Stimulated activated CD8-positive, alpha-beta memory T cell treated with anti-CD3 and anti-CD28 coated beads, Interleukin-7, amount 100 ng/mL, for 48 hours (primary cell): ENCODE measurements at regions not wholly inside any gene's neighbourhood (a gene's known extent, or its start where the extent isn't known, plus 50 kb on each side); places are given as distances from the start of the nearest gene placed in this dataset.
"Not testable (repeated sequence)": the region's sequence is repeated elsewhere in the genome, so short reads cannot be mapped to it uniquely, and the experiment has no call there.

Experiments
- DNase-seq, 2 donors: peaks; one replicate each; pipeline ENCODE4 v3.0.0-alpha.2; 2020; ENCODE audit warnings: low read depth in 1 of 2; ENCODE audit errors: extremely low read depth in 1 of 2

DNA sequence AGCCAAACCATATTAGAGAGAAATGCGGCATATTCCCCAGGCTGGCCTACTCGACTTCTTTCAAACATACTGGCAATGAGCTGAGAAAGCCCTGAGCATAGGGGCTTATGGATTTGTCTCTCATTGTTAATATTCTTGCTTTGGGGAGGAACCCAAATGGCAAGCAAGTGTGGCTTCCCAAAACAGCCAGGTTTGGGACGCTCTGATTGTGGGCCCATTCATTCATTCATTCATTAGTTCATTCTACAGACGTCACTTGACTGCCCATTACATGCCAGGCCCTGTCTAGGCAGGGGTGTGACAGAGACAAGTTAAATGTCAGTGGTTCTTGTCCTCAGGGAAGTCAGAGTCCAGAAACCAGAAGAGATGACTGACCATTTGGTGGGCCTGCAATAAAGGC, 77.4 kb upstream of the THBS1 start:
- no peak for DNase-seq

DNA sequence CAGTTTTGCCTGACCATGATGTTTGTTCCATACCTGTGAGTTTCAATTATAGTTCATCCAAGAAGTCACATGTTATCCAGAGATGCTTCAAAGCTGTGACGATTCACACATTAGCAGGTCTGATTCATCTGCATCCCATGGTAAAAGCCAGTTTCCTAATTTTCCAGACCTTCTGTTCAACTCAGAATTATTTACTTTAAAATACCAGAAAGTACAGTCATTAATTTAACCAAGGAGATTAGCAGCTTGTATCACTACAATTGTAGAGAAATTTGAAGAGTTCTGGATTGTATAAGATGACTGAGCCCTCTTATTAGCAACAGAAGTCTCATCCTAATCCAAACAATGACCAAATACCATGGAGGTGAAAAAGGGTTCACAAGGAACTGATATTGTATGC, 76.1 kb upstream of the THBS1 start:
- DNase-seq, result no peak

DNA sequence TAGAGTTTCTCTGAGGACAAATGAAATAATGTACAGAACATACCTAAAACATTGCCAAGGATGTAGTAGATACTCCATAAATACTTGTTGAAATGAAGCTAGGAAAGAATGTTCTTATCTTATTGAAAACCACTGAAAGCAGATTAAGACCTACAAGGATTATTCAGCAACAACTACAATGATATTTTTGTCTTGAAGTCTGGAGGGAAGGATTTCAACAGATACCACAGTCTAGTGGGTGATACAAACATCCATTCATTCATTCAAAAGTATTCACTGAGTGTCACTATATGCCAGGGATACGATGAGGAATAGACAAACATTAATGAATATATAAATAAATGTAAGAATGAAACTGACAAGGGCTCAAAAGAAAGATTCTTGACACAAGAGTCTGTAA, 74.7 kb upstream of the THBS1 start:
- no peak for DNase-seq

DNA sequence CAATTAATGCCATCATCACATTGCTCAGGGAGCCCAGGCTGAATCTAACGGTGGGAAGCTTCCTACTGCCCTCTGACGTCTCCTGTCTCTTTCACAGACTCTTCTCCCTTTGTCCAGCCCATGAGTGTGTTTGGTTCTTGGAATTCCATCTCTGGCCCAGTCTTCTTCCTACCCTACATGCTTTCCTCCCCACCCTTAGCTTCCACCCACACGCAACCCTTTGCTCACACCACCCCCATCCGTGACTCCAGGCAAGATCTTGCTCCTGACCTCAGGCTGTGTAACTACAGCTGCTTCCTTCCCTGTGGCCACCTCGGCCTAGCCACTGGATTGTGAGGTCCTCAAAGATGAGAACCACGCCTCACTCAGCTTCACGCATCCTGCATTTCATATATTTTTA, 72.3 kb upstream of the THBS1 start:
- DNase-seq, result no peak

DNA sequence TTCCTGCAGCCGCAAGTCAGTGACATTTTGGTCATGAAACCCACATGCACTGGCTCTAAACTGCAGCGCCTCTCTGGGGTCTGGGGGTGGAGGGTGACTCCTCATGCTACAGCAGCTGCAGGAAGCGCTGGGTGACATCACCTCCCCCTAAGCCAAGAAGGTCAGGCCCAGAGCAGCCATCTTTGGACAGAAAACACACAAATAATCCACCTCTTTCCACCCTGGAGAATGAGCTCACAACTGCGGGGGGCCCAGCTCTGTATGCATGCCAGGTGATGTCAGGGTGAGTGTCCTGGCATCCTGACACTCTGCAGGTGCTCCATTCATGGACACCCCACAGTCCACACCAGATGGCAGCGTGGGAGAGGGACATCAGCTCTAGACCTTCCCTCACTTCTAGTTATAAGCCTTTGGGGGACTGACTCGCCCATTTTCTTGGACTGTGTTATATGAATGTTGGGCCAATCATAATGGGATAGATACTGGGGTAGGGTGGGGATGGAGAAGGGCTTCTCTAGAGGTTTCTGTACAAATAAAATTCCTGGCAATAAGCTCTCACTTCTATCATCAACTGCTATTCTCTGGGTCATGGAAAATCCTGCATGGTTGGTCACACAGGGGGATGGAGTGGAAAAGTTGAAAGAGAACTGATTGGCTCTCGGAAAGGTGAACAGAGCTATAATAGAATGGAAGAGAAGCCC, 70.7 kb upstream of the THBS1 start:
- no peak for DNase-seq

DNA sequence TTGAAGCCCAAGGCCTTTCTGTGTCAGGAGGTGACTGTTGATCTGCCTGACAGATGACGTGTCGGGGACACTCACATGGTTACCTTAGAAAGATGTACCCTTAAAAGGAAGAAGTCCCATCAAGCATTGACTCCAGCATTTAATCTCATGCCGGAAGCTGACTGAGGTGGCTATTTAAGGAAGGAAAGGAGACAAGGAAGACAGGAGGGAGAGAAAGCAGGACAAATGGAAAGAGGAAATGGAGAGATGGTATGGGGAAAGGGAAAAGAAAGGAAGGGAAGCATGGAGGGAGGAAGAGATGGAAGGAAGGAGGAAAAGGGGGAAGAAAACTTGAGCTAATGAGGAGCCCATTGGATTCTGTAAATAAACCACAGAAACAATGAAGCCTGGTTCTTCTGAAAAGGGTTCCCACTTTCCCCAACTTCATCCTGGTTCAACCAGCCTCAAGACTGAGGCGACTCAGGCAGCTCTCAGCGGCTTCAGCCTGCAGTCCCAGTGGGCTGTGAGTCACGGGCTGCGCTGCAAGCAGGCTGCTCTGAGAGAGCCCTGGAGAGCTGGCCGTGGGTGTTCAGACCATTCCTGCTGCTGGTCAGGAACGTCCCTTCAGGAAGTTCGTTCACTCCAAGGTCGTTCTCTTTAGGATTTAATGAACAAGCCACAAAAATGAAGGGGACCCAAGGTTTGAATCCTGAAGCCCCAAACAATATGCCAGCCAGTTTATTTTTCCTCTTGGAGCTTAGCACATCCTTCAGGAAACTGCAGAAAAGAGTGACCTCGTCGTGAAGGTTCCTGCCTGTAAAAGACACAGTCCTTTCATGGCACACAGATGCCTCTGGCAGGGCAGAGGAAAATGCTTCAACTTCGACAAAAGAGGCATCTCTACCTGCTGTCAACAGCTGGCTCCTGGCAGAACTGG, 69.6 kb upstream of the THBS1 start:
- DNase-seq, result no peak

DNA sequence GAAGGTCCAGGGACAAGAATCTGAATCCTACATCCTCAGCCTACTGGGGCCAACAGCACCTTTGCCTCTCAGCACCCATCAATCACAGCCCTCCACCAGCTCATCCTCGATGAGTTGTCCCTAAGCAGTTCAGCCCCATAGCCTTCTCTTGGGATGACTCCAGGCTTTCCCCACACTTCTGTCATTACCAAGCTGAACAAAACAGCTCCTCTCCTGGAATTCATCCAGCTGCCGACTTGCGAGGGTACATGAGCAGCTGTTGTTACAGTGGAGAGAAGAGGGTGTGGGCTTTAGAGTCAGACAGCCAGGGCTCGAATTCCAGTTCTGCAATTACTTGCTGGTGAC, 69.0 kb upstream of the THBS1 start:
- no peak for DNase-seq

DNA sequence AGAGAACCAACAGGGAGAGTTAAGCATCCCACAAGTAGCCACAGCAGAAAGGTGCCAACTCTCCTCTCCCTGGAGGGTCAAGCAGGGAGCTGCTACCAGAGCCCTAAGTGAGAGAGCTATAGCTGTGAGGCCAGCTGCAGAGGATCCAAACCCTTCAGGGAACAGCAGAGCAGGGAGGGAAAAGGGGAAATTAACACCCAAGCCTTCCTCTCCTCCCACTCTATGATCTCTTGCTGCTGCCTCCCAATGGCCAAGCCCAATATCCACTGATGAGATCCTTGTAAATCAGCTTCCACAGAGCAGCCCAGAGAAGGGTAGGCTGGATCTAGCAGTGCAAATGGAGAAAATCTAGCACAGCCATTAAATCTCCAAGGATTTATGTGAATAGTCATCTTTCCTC, 68.2 kb upstream of the THBS1 start:
- no peak for DNase-seq

DNA sequence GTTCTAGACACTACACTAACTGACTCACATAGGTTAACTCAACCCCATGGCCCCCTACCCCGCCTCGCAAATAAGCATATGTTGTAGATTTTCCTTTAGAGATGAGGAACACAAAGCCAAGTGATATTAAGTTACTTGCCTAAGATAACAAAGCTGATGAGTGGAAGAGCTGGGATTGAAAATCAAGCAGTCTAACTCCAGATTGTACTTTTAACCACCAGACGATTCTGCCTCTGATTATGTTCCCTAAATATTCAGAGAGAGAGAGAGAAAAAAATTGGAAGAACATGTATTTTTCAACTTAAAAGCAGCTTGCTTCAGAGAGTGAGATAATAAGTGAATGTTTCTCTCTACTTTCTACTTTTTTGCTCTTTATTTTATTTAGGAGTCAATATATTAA, 66.9 kb upstream of the THBS1 start:
- no peak for DNase-seq

DNA sequence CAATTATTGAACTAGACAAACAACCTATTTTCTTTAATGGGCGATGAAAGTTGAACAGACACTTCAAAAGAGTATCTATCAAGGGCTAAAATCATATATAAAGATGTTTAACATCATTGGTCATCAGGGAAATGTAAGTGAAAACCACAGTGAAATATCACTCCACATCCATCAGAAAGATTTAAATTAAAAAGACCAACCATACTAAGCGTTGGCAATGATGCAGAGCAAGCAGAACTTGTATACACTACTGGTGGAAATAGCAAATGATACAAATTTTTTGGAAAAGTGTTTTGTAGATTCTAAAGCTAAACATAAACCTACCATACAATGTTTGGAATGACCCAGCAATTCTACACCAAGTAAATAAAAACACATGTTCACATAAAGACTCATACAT, 65.9 kb upstream of the THBS1 start:
- no peak for DNase-seq

DNA sequence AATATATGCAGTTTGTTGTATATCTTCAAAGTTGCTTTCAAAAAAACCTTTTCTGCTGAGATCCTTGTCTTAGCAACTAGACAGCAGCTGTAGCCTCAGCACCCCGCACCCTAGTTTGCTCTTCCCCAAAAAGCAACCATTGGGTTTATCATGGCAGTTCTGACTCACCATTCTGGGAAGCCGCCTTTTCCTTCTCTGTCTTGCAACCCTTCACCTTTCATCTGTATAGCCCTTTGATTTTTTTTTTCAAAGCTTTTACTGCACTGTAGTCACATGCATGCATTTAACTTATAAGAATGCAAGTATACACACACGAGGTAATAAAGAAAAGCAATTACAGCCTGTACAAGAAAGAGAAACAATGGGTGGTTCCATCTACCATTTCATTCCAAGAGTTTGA, 65.1 kb upstream of the THBS1 start:
- DNase-seq, result no peak

DNA sequence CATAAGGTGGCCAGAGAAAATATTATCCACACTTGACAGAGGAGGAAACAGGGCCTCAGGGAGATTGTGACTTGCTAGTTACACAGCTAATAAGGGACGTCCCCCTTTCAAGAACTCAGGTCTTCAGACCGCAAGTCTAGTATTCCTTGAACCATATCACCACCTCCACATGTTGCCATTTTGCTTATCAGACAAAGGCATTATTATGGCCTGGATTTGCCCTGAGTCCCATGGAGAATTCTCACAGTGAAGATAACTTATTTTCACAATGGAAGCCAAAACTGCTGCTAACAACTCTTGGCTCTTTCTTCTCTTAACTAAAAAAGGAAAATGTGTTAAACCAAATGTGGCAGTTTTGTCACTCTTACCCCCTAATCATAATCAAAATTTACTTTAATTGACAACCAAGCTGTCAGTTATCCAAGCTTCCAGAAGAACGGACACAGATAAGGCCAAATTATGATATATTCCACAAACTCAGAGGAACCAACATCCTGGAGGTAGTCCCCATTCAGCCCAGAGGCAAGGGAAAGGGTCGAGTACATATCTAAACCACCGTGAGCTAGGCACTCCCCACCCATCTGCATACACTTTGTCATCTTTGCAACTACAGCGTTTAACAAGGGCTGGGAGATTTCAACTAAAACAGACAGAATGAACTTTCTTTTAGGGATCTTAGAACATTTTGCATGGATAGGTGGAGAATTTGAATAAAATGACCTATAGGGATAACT, 63.6 kb upstream of the THBS1 start:
- DNase-seq, result no peak

DNA sequence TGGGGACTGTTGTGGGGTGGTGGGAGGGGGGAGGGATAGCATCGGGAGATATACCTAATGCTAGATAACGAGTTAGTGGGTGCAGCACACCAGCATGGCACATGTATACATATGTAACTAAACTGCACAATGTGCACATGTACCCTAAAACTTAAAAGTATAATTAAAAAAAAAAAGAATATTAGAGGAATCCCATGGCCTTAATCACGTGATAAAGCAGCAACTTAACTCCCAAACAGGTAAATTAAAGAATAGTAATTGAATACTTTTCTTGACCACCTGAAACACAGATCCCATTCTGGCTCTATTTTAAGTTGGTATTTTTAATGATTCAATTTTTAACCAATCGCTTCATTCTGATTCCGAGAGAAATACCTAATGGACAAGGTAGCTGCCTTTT, 56.9 kb upstream of the THBS1 start:
- not testable (repeated sequence) for DNase-seq

DNA sequence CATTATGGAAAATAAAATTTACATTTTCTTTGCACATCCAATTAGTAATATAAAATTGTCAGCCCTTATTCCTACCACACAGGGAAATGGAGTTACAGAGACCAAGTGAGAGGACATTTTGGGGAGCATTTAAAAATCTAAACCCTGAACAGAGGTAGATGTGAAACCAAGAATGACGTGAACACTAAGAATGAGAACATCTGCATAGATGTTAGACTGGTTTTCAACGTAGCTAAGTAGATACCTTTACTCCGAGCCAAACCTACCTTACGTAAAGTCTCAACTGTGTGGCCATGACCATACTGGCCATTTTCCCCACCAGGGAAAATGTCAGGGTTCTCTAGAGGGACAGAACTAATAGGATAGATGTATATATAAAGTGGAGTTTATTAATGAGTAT, 51.4 kb upstream of the THBS1 start:
- DNase-seq, result no peak

DNA sequence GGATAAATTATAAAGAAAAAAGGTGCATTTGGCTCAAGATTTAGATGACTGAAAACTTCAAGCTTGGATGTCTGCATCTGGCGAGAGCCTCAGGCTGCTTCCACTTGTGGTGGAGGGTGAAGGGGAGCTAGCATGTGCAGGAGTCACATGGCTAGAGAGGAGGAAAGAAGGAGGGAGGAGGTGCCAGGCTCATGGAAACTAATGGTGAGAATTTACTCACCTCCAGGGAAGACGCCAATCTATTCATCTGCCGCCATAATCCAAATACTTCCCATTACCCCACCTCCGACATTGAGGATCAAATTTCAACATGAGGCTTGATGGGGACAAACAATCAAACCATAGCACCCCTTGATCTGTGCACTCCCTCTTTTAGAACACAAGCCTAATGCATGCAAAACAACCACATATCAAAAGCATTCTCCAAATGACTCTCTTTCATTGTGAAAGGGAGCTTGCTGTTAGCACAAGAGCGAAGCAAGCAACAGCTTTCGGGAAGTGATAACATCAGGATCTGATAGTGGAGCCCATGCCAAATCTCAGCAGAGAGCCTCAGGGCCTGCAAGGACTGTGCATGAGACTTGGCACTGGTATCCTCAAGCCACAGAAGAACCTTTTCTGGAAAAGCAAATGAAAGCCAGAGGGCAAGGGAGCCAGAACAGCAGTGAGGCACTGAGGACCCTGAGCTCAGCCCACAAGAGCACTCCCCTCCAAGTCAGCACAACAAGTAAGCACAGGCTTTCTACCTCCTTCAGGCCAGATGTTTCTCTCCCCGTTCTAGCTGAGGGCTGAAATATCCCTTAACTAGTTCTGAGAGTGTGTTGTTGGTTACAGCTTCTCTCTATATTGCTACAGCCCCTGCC, 50.2 kb upstream of the THBS1 start:
- DNase-seq, result no peak
